CD4-positive, alpha-beta T cell treated with Interleukin-15 for 4 hours (primary cell): ENCODE measurements at regions not wholly inside any gene's neighbourhood (a gene's known extent, or its start where the extent isn't known, plus 50 kb on each side); places are given as distances from the start of the nearest gene placed in this dataset.

Source experiments
- DNase-seq: peaks from one replicate; pipeline ENCODE4 v3.0.0-alpha.2; 2020; ENCODE audit warnings: low spot score

GRCh38 chr17:13994050-13994449 lies 75.3 kb upstream of the COX10 start:
- no peak for DNase-seq

DNA sequence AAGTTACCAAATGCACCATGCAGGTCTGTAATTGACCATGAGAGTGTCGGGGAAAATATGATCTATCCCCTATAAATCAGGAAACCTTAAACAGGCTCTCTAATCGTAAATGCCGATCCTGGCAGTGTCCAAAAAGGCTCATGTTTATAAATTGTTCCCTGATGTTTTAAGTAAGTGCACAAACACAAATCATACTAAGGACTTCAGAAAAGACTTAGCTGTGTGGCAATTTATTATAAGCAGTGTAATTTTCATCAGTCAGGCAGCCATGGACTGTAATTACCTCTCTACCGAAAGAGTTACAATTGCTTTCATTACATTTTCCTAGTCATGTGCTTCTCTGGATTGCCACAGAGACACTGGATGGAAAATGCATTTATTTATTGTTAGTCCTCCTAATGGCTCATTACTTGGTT lies 73.4 kb upstream of the COX10 start:
- no peak for DNase-seq

- no peak for DNase-seq
Observed at GRCh38 chr17:13996276-13996675, 73.0 kb upstream of the COX10 start.

DNA sequence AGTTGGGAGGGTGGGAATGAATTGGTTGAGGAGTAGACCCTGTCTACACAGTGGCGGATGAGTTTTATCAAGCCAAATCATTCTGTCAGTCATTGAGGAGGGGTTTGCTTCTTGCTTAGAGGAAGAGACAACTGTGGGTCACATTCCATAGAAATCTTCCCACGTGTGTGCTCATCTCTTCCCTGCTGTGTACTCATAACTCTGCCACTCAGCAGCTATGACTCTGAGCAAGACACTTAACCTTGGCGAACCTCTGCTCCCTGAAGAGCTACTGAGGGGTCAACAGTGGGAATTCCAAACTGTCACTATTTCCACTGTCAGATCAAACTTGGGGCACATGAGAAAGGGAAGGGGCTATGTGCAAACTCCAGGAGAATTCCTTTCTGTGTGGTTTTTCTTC lies 72.6 kb upstream of the COX10 start:
- DNase-seq = no peak

DNA sequence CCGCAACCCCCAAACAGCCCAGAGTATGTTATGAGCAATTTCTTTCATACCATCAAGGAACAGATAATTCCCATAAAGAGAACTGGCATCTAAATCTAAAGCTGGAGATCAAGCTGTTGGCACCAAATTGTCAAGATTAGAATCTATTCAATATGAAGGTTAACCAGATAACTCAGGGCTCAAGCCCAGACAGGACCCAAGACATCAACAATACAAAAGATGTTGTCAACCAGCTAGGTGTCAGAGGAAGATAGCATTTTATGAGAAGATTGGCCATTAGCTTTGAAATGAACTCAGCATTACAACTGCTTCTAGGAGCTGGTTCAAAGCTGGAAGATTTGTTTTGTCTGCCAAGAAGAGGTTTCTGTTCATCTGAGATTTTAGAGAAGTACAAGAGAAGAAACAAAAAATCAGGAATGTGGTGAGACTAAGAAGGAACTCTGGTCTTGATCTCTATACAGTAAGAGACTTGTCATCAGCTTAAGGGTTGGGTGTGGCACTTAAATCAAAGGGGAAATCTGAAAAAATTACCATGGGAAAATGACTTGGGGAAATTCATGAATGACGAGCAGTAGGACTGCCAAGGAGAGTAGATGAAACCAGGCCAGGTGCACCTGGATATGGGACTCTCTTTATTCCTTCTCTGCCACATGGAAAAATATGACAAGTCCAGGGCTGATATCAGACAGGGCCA lies 64.2 kb upstream of the COX10 start:
- no peak for DNase-seq

- DNase-seq = no peak
Observed at GRCh38 chr17:14006249-14006942, 62.9 kb upstream of the COX10 start.

GRCh38 chr17:14007951-14008350 lies 61.4 kb upstream of the COX10 start:
- DNase-seq = no peak

DNA sequence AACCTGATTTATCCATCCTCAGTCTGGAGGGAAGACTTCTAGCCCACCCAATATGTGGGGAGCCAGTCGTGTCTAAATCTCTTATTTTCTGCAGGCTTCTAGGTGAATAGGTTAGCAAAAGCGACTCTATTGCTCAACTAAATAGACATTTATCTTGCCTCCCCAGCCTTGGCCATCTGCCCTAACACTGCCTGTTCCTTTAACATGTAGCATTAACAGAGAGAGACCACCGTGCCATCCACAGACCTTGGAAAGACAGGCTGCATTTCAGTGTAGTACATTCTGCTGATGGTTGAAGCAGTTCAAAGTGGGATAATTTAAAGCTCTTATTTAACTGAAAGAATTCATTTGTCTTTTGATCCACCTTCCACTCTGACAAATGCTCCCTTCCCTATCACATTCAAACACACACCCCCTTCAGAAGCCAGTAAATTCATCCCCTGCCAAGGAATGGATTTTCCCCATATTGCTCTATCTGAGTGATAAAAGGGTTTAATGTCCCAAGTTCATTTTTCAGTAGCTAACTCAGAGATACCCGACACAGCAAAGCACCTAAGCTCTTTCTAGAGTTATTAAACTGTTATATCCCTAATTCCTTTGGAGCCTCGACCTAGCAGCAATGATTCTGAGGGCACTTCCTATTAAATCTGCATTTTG lies 58.1 kb upstream of the COX10 start:
- DNase-seq = no peak

GRCh38 chr17:14011740-14012405 lies 57.4 kb upstream of the COX10 start:
- no peak for DNase-seq

GRCh38 chr17:14014657-14015056 lies 54.6 kb upstream of the COX10 start:
- no peak for DNase-seq

- DNase-seq = no peak
Observed at GRCh38 chr17:14015271-14015670, 54.0 kb upstream of the COX10 start.

DNA sequence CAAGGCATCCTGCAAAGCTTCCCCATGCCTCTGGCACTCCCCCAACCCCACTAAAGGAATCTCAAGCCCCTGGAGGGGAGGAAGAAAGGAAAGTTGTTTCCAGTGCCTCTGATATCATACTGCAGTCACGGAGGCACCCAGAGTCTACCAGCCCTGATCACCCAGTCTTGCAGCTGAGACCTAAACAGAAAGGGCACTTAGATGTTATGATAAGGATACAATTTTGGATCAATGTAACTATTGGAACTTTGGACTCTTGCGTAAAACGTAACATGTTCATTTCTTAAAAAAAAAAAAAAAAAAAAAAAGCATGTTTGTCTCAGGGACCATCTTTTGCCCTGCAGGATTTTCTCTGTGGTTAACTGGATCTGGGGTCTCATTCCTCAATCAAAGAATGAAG lies 52.4 kb upstream of the COX10 start:
- no peak for DNase-seq

- DNase-seq = no peak
Observed at GRCh38 chr17:14019186-14019956, 49.9 kb upstream of the COX10 start.
